Endothelial cell of umbilical vein (primary cell): ENCODE measurements at regions not wholly inside any gene's neighbourhood (a gene's known extent, or its start where the extent isn't known, plus 50 kb on each side); places are given as distances from the start of the nearest gene placed in this dataset.

Experiments used
- BruUV-seq: library from RNA; stranded (reverse); fragments of 400-500 nt; replicated peaks from 2 replicates; lab custom pipeline; 2021; lab: Mats Ljungman, UMichigan
- CTCF ChIA-PET: fragments of 300-600, 350-600 bp; sonication (Branson Sonifier 250); formaldehyde crosslinking; loops from one replicate; lab custom pipeline; 2021; ENCODE audit warnings: antibody characterized with exemption, inconsistent platforms; lab: Charles Lee
- POLR2A ChIA-PET: fragments of 300-600, 350-600 bp; sonication (Branson Sonifier 250); formaldehyde crosslinking; loops from one replicate; lab custom pipeline; 2021; ENCODE audit warnings: antibody characterized with exemption, inconsistent platforms; lab: Charles Lee
- DNase-seq: peaks from one replicate; pipeline ENCODE4 v3.0.0-alpha.2; 2011; ENCODE audit warnings: low read depth, low spot score
- FAIRE-seq: peaks from 2 replicates; lab custom pipeline; 2011; peaks lifted over from hg19 to GRCh38; lab: Jason Lieb, UNC
- H2AFZ ChIP-seq: 2 replicates; pipeline ENCODE4 v1.6.0; 2012; ENCODE audit warnings: low read depth, low read length, control low read depth, inconsistent platforms
- H3K27ac ChIP-seq: 2 replicates; pipeline ENCODE4 v1.5.1; 2011; ENCODE audit warnings: low read depth, mild to moderate bottlenecking, control low read depth, low read length, moderate library complexity; ENCODE audit not compliant: insufficient read depth
- H3K27me3 ChIP-seq, 2 experiments: 2 replicates each; pipeline versions ENCODE4 v1.6.0 to v1.6.1; 2011; ENCODE audit warnings: low read length in 2 of 2, mixed read lengths in 1 of 2; ENCODE audit not compliant: control insufficient read depth in 2 of 2, insufficient read depth in 2 of 2
- H3K36me3 ChIP-seq, 2 experiments: 2 replicates in 1 of 2; 3 replicates in 1 of 2; pipeline ENCODE4 v1.5.1; 2011; ENCODE audit warnings: low read length in 2 of 2, mild to moderate bottlenecking in 1 of 2, moderate library complexity in 1 of 2; ENCODE audit not compliant: control insufficient read depth in 2 of 2, insufficient read depth in 2 of 2; ENCODE audit errors: extremely low read depth in 1 of 2
- H3K4me1 ChIP-seq: 3 replicates; pipeline ENCODE4 v1.5.1; 2011; ENCODE audit warnings: mild to moderate bottlenecking, low read length; ENCODE audit not compliant: control insufficient read depth, insufficient read depth; ENCODE audit errors: extremely low read depth
- H3K4me2 ChIP-seq: 2 replicates; pipeline ENCODE4 v1.6.1; 2011; ENCODE audit warnings: low read length, control low read depth, mixed read lengths; ENCODE audit not compliant: insufficient read depth
- H3K4me3 ChIP-seq, 3 experiments: fragments of 200-600 bp in 1 of 3; sonication (generic), shearing (Covaris generic) in 1 of 3; replicated peaks in 1 of 3; 2 replicates each; pipeline ENCODE4 v1.5.1; 2011 to 2016; ENCODE audit warnings: control low read depth in 3 of 3, low read length in 3 of 3, mild to moderate bottlenecking in 2 of 3, inconsistent platforms in 1 of 3, low read depth in 1 of 3, moderate library complexity in 1 of 3; ENCODE audit not compliant: insufficient read depth in 1 of 3
- H3K79me2 ChIP-seq: 2 replicates; pipeline ENCODE4 v1.6.0; 2012; ENCODE audit warnings: low read length, inconsistent platforms; ENCODE audit not compliant: control insufficient read depth, insufficient read depth
- H3K9ac ChIP-seq: replicated peaks from 2 replicates; pipeline ENCODE3; 2011; ENCODE audit warnings: low read length, control low read depth; ENCODE audit not compliant: insufficient read depth; ENCODE audit errors: extremely low read depth
- H3K9me1 ChIP-seq: replicated peaks from 3 replicates; pipeline ENCODE4 v1.6.0; 2011; ENCODE audit warnings: mild to moderate bottlenecking, low read length; ENCODE audit not compliant: control insufficient read depth, insufficient read depth; ENCODE audit errors: extremely low read depth
- H3K9me3 ChIP-seq: replicated peaks from 2 replicates; pipeline ENCODE4 v1.5.1; 2012; ENCODE audit warnings: low read length, inconsistent platforms; ENCODE audit not compliant: control insufficient read depth, insufficient read depth
- H4K20me1 ChIP-seq: replicated peaks from 2 replicates; pipeline ENCODE3; 2011; ENCODE audit warnings: mild to moderate bottlenecking, low read length; ENCODE audit not compliant: control insufficient read depth, insufficient read depth; ENCODE audit errors: extremely low read depth
- EZH2 ChIP-seq: IDR thresholded peaks from 2 replicates; pipeline ENCODE4 v1.6.1; 2012; ENCODE audit warnings: borderline replicate concordance, low read depth, mild to moderate bottlenecking, moderate library complexity, low read length, inconsistent platforms; ENCODE audit not compliant: severe bottlenecking
- JUN ChIP-seq: IDR thresholded peaks from 2 replicates; pipeline ENCODE4 v1.6.1; 2011; ENCODE audit warnings: borderline replicate concordance, low read depth; ENCODE audit not compliant: insufficient read length, insufficient read depth
- POLR2A ChIP-seq: IDR thresholded peaks from 2 replicates; pipeline ENCODE4 v1.6.1; 2012; ENCODE audit warnings: low read depth, mild to moderate bottlenecking, control low read depth, low read length
- POLR2AphosphoS5 ChIP-seq: IDR thresholded peaks from 2 replicates; pipeline ENCODE4 v1.6.1; 2012; ENCODE audit warnings: low read depth, mild to moderate bottlenecking, control low read depth, low read length, moderate library complexity; ENCODE audit not compliant: insufficient read depth
- dilution Hi-C: fragments of 300-500 bp; cut with MboI; formaldehyde crosslinking; loops from one replicate; pipeline ENCODE4 v1.15.0; 2019; ENCODE audit warnings: low sequenced_read_pairs; ENCODE audit not compliant: extremely low pct_ligation_motif_present
- intact Hi-C: fragments of 100-400 bp; cut with micrococcal nuclease; formaldehyde crosslinking; loops from one replicate; pipeline ENCODE4 v1.10.0; 2022
- TF ChIP-seq, protein P1 (sequence below): IDR thresholded peaks from 2 replicates; pipeline ENCODE4 v1.6.1; 2011; ENCODE audit not compliant: insufficient read depth, insufficient read length
- TF ChIP-seq, protein P2 (sequence below), 2 donors: IDR thresholded peaks; 1 replicate in 1 of 2; 2 replicates in 1 of 2; pipeline ENCODE4 v1.5.1; 2011; ENCODE audit warnings: low read length in 2 of 2, mild to moderate bottlenecking in 2 of 2, moderate library complexity in 2 of 2, control low read depth in 1 of 2, inconsistent platforms in 1 of 2, low read depth in 1 of 2; ENCODE audit not compliant: insufficient read depth in 1 of 2; ENCODE audit errors: extremely low read depth in 1 of 2

DNA sequence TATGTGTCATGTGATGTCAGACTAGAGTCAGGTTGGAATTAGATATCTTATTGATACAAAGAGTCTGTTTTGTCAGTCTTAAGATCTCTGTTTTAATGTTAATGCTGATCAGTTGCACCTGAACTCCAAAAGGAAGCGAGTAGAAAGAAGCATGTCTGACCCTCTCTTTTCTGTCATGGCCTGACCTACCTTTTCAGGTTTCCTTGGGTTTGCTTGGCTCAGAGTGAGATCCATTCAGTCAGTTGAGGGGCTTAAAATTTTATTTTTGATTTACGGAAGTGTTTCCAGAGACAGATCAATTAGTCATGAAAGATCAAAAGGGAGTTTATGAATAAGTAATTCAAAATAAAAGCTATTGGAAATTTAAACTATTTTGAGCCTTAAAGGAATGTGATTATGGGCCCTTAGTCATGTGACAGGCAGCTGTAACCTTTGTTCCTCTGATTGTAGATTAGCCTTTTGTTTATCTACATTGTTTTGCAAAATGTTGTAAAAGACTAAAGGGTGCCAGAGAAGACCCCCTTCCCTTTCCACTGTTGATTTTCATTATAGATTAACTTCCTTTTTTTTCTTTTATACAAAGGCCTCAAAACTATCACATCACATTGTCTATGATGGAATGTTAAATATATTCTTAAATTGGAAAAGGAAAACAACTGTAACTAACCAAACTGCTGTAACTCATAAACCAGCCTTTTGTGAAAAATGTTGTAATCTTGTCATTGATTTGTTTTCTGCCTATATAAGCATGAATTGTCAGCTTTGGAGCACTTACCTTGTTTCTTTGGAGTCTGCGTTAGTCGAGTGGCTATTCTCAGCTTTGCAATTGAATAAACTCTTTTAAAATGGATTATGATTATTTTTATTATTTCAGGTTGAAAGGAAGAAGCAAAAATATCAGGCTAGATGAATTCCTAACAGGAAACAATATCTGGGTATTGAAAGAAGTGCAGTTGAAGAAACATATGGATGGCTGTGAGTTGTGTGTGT, 195.5 kb upstream of the MBL2 start:
- BruUV-seq: no TSS peak
- Histone ChIP-seq H4K20me1 (no peaks in the 10 kb centered on the region), H3K27ac (no peak overlapping the region), H3K27me3 (no peaks in the 10 kb centered on the region), H3K4me3 (no peak overlapping the region), H3K4me1 (no peaks in the 10 kb centered on the region), H2AFZ (no peak overlapping the region), H3K9ac (no peak overlapping the region), H3K9me3 (no peaks in the 10 kb centered on the region), H3K4me2 (no peak overlapping the region), H3K36me3 (no peaks in the 10 kb centered on the region), H3K79me2 (no peaks in the 10 kb centered on the region), H3K9me1 (no peaks in the 10 kb centered on the region)
- ChIA-PET POLR2A (no interaction called here), CTCF (interaction anchor here (1.0 kb wide), 1 partner anchor 8 kb away, joined by 3 read pairs; no protein-coding TSS in a partner anchor)
- peak; percentile 46 for FAIRE-seq
- no peak for DNase-seq
- intact Hi-C loops (no loop called here), dilution Hi-C loops (no loop called here)
- no peak for TF ChIP-seq JUN

DNA sequence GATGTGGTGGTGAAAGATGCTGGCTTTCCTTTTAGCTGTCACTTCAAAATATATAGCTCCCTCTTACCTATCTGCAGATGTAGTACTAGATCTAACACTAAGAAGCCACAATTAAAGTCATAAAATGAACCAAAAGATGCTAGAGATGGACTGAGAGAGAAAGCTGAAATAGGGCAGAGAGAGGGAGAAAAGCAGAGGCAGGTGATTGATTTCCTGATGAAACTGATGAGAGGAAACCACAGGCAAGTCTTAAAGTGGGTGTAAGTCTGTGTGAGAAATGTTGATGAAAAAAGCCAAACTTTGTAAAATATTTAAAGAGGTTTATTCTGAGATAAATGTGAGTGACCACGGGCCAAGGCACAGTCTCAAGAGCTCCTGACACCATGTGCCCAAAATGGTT, 194.3 kb upstream of the MBL2 start:
- no peaks in the 10 kb centered on the region for H3K79me2 ChIP-seq
- H3K27me3 ChIP-seq: no peaks in the 10 kb centered on the region
- POLR2A ChIA-PET: interaction anchor here (0.6 kb wide), 1 partner anchor 675 kb away, joined by 4 read pairs; no protein-coding TSS in a partner anchor
- H3K36me3 ChIP-seq: no peaks in the 10 kb centered on the region
- TF ChIP-seq, protein P1, sequence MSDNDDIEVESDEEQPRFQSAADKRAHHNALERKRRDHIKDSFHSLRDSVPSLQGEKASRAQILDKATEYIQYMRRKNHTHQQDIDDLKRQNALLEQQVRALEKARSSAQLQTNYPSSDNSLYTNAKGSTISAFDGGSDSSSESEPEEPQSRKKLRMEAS: no peak
- no peak for TF ChIP-seq JUN
- TF ChIP-seq EZH2: no peak
- no peak for TF ChIP-seq POLR2AphosphoS5
- TF ChIP-seq, protein P2, sequence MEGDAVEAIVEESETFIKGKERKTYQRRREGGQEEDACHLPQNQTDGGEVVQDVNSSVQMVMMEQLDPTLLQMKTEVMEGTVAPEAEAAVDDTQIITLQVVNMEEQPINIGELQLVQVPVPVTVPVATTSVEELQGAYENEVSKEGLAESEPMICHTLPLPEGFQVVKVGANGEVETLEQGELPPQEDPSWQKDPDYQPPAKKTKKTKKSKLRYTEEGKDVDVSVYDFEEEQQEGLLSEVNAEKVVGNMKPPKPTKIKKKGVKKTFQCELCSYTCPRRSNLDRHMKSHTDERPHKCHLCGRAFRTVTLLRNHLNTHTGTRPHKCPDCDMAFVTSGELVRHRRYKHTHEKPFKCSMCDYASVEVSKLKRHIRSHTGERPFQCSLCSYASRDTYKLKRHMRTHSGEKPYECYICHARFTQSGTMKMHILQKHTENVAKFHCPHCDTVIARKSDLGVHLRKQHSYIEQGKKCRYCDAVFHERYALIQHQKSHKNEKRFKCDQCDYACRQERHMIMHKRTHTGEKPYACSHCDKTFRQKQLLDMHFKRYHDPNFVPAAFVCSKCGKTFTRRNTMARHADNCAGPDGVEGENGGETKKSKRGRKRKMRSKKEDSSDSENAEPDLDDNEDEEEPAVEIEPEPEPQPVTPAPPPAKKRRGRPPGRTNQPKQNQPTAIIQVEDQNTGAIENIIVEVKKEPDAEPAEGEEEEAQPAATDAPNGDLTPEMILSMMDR (IDR thresholded peaks at IDR 0.05; ENCODE audit: extremely low read depth in 1 of 2, insufficient read depth in 1 of 2, low read depth in 1 of 2, low read length in 2 of 2): no peak
- no peak for TF ChIP-seq POLR2A
- no peak overlapping the region for H2AFZ ChIP-seq
- CTCF ChIA-PET: interaction anchor here (0.7 kb wide), 1 partner anchor 15 kb away, joined by 3 read pairs; no protein-coding TSS in a partner anchor
- no peak overlapping the region for H3K4me2 ChIP-seq
- no peaks in the 10 kb centered on the region for H3K4me1 ChIP-seq
- no peaks in the 10 kb centered on the region for H4K20me1 ChIP-seq
- FAIRE-seq: no peak
- DNase-seq: no peak
- no peaks in the 10 kb centered on the region for H3K9me1 ChIP-seq
- no peak overlapping the region for H3K27ac ChIP-seq
- intact Hi-C loops: no loop called here
- dilution Hi-C loops: no loop called here
- no peaks in the 10 kb centered on the region for H3K9me3 ChIP-seq
- H3K9ac ChIP-seq: no peak overlapping the region
- H3K4me3 ChIP-seq: no peak overlapping the region
- no TSS peak for BruUV-seq
